ENCODE measurements at regions not wholly inside any gene's neighbourhood (a gene's known extent, or its start where the extent isn't known, plus 50 kb on each side); places are given as distances from the start of the nearest gene placed in this dataset.

DNA sequence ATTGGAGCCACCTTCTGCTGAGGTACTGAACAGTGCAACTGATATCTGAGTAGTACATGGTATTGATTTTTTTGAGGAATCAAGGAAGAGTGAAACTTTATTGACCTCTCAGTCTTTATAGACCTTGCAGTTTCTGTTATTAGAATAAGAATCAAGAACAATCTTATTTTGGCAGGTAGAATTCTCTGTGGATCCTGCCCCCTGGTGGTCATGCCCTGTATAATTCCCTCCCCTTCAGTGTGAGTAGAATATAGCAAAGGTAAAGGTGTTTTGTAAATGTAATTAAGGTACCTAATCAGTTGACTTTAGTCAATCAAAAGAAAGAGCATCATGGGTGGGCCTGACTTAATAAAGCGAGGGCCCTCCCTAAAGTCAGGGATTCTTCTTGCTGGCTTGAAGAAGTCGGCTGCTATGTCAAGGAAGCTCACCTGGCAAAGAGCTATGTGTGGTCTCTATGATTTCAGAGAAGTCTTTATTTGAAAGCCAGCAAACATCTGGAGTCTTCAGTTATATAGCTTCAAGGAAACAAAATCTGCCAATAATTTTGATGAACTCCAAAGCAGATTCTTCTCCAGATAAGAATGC is 142.8 kb downstream of the LSM5 start:
- Mint-ChIP-seq H3K27ac (no peak overlapping the region), H3K4me3 (no peak overlapping the region), H3K4me1 (ENCODE audit: unreplicated experiment) (no peaks in the 10 kb centered on the region), H3K9me3 (no peaks in the 10 kb centered on the region), H3K27me3 (no peaks in the 10 kb centered on the region), H3K36me3 (no peaks in the 10 kb centered on the region)
- TF ChIP-seq, protein P1, sequence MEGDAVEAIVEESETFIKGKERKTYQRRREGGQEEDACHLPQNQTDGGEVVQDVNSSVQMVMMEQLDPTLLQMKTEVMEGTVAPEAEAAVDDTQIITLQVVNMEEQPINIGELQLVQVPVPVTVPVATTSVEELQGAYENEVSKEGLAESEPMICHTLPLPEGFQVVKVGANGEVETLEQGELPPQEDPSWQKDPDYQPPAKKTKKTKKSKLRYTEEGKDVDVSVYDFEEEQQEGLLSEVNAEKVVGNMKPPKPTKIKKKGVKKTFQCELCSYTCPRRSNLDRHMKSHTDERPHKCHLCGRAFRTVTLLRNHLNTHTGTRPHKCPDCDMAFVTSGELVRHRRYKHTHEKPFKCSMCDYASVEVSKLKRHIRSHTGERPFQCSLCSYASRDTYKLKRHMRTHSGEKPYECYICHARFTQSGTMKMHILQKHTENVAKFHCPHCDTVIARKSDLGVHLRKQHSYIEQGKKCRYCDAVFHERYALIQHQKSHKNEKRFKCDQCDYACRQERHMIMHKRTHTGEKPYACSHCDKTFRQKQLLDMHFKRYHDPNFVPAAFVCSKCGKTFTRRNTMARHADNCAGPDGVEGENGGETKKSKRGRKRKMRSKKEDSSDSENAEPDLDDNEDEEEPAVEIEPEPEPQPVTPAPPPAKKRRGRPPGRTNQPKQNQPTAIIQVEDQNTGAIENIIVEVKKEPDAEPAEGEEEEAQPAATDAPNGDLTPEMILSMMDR (conservative IDR thresholded peaks at IDR 0.05), result peak; percentile 86
- no peak for DNase-seq (ENCODE audit: extremely low spot score, unreplicated experiment)

DNA sequence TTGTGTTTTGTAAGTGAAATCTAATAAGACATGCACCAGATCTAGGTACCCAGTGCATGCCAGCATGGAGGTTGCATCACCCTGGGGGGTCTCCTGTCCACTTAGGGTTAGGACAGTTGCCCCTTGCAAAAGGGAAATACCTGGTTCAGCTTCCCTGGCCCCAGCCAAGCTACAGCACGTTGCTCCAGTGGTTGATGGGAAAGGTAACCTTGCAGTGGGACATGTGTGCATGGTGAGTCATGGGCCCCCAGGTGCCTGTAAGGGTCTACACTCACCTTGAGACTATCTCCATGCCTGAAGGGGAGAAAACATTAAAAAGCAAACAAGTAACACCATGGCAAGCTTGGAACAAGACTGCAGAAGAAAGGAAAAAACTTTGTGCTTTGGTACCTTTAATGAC is 143.9 kb downstream of the LSM5 start:
- Mint-ChIP-seq H3K27me3 (no peaks in the 10 kb centered on the region), H3K36me3 (no peaks in the 10 kb centered on the region), H3K27ac (no peak overlapping the region), H3K4me3 (no peak overlapping the region), H3K9me3 (no peaks in the 10 kb centered on the region), H3K4me1 (ENCODE audit: unreplicated experiment) (no peaks in the 10 kb centered on the region)
- no peak for DNase-seq (ENCODE audit: extremely low spot score, unreplicated experiment)
- TF ChIP-seq, protein P1 (conservative IDR thresholded peaks at IDR 0.05), result no peak

DNA sequence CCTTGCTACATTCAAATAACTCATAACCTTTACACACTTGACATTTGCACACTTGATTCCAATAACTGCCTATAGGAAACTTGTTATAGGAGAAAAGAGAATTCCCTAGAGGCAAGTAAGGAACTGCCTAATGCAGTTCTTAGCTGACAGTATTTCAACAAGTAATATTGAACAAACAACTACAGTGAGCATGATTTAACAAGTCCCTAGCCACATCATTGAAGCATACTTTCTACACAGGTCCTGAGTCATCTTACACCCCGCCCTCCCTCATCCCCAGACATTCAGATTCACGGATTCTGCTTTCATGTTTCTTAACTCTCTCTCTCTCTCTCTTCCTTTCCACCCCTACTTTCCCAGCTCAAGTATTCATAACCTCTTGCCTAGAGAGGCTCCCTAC is 153.5 kb downstream of the LSM5 start:
- Mint-ChIP-seq H3K4me3 (no peak overlapping the region), H3K36me3 (no peaks in the 10 kb centered on the region), H3K27ac (no peak overlapping the region), H3K9me3 (peaks cover 6% of the 10 kb centered on the region), H3K27me3 (peaks cover 18% of the 10 kb centered on the region), H3K4me1 (ENCODE audit: unreplicated experiment) (no peaks in the 10 kb centered on the region)
- DNase-seq (ENCODE audit: extremely low spot score, unreplicated experiment), result no peak
- TF ChIP-seq, protein P1 (conservative IDR thresholded peaks at IDR 0.05), result no peak

DNA sequence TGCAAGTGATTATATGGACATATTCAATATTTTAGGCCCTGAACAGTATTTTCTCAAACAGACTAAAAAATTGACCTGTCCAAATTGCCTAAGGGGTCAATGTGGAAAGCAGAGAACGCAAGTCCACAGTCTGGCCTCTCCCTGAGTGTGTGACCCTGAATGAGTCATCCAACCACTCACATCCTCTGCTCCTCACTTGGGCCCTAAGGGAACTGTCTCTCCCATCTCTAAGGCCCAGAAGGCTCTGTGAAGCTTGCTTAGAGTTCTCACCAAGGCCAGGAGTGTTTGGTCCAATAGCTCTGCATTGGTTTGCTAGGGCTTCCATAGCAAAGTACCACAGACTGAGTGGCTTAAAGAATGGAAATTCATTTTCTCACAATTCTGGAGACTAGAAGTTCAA is 155.1 kb downstream of the LSM5 start:
- no peak for DNase-seq (ENCODE audit: extremely low spot score, unreplicated experiment)
- TF ChIP-seq, protein P1 (conservative IDR thresholded peaks at IDR 0.05), result no peak
- Mint-ChIP-seq H3K9me3 (peaks cover 6% of the 10 kb centered on the region), H3K36me3 (no peaks in the 10 kb centered on the region), H3K4me3 (no peak overlapping the region), H3K27me3 (peaks cover 15% of the 10 kb centered on the region), H3K4me1 (ENCODE audit: unreplicated experiment) (no peaks in the 10 kb centered on the region), H3K27ac (no peak overlapping the region)

DNA sequence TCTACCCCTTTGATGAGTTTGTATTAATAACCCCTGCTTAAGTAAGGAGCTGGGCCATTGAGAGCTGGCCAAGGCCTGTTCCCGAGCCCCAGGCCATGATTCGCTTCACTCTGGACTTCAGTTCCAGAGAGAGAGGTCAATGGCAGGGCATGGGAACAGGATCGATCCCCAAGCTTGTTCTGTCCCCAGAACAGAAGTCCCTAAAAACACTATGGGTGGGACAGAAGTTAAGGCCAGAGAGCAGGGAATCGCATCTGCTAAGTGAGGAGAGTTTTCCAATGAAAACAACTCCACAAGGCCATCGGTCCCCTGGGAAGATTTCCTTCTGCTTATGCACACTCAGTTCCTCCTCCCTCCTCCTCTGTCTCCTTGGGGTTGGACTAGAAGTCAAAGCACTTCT is 159.6 kb downstream of the LSM5 start:
- DNase-seq (ENCODE audit: extremely low spot score, unreplicated experiment), result no peak
- Mint-ChIP-seq H3K27ac (no peak overlapping the region), H3K36me3 (no peaks in the 10 kb centered on the region), H3K27me3 (peaks cover 3% of the 10 kb centered on the region), H3K4me1 (ENCODE audit: unreplicated experiment) (no peaks in the 10 kb centered on the region), H3K9me3 (peaks cover 6% of the 10 kb centered on the region), H3K4me3 (no peak overlapping the region)
- TF ChIP-seq, protein P1 (conservative IDR thresholded peaks at IDR 0.05), result no peak

DNA sequence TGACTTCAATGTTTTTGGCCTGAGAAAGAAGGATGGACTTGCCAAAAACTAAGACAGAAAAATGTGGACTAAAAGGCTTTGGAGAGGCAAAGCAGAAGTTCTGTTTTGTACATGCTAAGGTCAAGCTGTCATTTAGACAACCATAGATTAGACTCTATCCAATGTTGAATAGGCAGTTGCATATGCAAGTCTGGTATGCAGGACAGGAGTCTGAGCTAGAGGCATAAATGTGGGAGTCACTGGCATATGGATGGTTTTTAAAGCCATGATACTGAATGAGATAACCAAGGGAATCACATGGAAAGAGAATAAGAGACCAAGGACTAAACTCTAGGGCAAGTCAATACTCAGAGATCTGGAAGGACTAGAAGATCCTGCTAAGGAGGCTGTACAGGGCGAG is 164.1 kb downstream of the LSM5 start:
- Mint-ChIP-seq H3K4me3 (no peak overlapping the region), H3K36me3 (no peaks in the 10 kb centered on the region), H3K27me3 (peaks cover 9% of the 10 kb centered on the region), H3K4me1 (ENCODE audit: unreplicated experiment) (no peaks in the 10 kb centered on the region), H3K9me3 (no peaks in the 10 kb centered on the region), H3K27ac (no peak overlapping the region)
- no peak for DNase-seq (ENCODE audit: extremely low spot score, unreplicated experiment)
- TF ChIP-seq, protein P1 (conservative IDR thresholded peaks at IDR 0.05), result no peak
